ENCODE measurements at regions not wholly inside any gene's neighbourhood (a gene's known extent, or its start where the extent isn't known, plus 50 kb on each side); places are given as distances from the start of the nearest gene placed in this dataset.

DNA sequence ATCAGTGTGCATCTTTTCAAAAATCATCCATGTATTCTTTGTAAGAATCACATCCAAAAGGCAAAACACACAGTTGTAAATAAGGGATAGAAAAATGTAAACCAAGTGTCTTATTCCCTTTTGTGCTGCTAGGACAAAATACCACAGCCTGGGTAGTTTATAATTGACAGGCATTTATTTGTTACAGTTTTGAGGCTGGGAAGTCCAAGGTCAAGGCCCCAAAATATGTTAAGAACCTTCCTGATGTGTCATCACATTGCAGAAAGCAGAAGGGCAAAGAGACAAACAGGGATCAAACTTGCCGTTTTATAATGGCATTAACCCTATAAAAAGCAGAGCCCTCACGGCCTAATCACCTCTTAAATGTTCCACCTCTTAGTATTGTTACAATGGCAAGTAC lies 364.8 kb downstream of the MED10 start:
- in situ Hi-C loops (cut with HindIII; ENCODE audit: low pct_ligation_motif_present, low pct_unique_long_range_greater_than_20kb, low sequenced_read_pairs) = no loop called here
- no peak for DNase-seq

DNA sequence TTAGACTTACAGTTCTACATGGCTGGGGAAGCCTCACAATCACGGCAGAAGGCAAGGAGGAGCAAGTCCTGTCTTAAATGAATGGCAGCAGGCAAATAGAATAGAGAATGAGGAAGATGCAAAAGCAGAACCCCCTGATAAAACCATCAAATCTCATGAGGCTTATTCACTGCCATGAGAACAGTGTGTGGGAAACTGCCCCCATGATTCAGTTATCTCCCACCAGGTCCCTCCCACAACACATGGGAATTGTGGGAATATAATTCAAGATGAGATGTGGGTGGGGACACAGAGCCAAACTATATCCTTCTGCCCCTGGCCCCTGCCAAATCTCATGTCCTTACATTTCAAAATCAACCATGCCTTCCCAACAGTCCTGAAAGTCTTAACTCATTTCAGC lies 367.1 kb downstream of the MED10 start:
- in situ Hi-C loops (cut with HindIII; ENCODE audit: low pct_ligation_motif_present, low pct_unique_long_range_greater_than_20kb, low sequenced_read_pairs) = no loop called here
- no peak for DNase-seq

GRCh38 chr5:6006838-6007314 lies 371.5 kb downstream of the MED10 start:
- in situ Hi-C loops (cut with HindIII; ENCODE audit: low pct_ligation_motif_present, low pct_unique_long_range_greater_than_20kb, low sequenced_read_pairs) = no loop called here
- DNase-seq = no peak

- in situ Hi-C loops (cut with HindIII; ENCODE audit: low pct_ligation_motif_present, low pct_unique_long_range_greater_than_20kb, low sequenced_read_pairs) = no loop called here
- DNase-seq = no peak
Measured at GRCh38 chr5:6003040-6003825, 375.1 kb downstream of the MED10 start.

GRCh38 chr5:6000867-6001266 lies 377.5 kb downstream of the MED10 start:
- no peak for DNase-seq
- in situ Hi-C loops (cut with HindIII; ENCODE audit: low pct_ligation_motif_present, low pct_unique_long_range_greater_than_20kb, low sequenced_read_pairs) = no loop called here

DNA sequence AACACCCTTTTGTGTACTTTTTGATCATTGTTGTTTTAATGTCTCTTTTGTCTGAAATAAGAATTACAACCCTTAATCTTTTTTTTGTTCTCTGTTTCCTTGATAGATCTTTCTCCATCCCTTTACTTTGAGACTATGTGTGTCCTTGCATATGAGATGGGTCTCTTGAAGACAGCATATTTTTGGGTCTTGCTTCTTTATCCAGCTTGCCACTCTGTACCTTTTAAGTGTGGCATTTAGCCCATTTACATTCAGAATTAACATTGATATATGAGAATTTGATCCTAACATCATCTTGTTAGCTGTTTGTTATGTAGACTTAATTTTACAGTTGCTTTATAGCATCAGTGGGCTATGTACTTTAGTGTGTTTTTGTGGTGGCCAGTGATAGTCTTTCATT lies 382.5 kb downstream of the MED10 start:
- in situ Hi-C loops (cut with HindIII; ENCODE audit: low pct_ligation_motif_present, low pct_unique_long_range_greater_than_20kb, low sequenced_read_pairs) = no loop called here
- DNase-seq = no peak

GRCh38 chr5:5986492-5987178 lies 391.7 kb downstream of the MED10 start:
- no peak for DNase-seq

GRCh38 chr5:5985332-5985731 lies 393.0 kb downstream of the MED10 start:
- DNase-seq = no peak
- in situ Hi-C loops (cut with HindIII; ENCODE audit: low pct_ligation_motif_present, low pct_unique_long_range_greater_than_20kb, low sequenced_read_pairs) = no loop called here

More at GRCh38 chr5:5986492-5987178, 391.7 kb downstream of the MED10 start:
- in situ Hi-C loops (cut with HindIII; ENCODE audit: low pct_ligation_motif_present, low pct_unique_long_range_greater_than_20kb, low sequenced_read_pairs) = no loop called here

DNA sequence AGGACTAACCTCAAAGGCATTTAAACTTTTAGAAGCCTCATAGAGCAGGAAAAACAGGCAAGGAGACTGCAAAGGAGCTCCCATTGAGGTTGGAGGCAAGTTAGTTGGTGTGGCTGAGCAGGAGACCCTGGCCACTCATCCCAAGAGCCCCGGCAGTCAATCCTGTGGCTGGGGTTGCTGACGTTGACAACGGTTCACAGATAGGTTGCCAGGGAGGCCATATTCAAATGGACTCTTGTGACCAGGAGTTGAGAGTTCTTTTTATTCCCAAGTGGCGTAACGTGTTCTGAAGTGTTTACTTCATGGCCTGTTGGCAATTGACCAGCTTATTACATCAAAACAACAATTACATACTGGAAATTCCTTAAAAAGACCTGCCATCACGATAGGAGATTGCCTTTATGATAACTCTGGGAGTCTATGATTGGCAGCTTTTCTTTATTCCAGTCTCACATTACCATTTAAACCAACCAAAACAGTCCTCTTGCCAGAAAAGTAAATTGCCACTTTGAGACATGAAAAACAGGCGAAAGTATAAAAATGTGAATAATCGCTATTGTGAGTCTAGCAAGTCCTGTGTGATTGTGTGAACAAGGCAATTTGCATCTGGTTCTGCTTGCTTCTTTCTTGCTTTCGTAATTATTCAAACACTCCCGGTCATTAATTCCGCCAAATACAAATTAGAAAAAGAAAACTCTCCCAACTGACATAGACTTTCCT lies 394.9 kb downstream of the MED10 start:
- DNase-seq = no peak
- in situ Hi-C loops (cut with HindIII; ENCODE audit: low pct_ligation_motif_present, low pct_unique_long_range_greater_than_20kb, low sequenced_read_pairs) = no loop called here

DNA sequence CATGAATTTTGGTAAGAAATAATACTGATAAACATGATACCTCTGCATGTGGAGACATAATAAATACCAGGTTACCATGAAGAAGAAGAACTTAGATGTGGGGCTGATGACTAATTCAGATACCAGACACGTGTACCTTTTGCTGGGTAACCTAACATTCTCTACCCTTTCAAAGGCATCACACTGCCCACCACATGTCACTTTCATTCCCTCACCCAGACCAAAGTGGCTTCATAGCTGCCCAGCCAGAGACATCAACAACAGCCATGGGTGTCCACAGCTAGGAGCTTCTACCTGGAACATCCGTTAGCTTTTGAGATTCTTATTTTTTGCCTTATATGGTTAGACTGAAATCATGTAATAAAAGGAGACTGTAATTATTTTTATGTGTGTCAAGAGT lies 396.8 kb downstream of the MED10 start:
- no peak for DNase-seq
- in situ Hi-C loops (cut with HindIII; ENCODE audit: low pct_ligation_motif_present, low pct_unique_long_range_greater_than_20kb, low sequenced_read_pairs) = no loop called here

DNA sequence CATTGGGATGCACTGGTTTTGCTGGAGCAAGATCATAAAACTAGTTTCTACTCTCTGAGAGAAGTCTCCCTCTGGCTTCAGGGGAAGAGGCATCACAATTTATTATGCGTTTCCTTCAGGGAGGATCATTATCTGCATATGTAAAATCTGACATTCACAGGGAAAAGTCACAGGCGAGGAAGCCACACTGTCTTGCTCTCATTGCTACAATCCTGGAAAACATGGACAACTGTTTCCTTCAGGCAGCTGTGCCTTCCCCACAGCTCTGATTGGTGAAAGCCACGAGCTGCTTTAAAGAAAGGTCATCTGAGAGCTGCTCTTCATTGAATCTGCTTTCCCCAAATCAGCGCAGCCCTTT lies 397.8 kb downstream of the MED10 start:
- DNase-seq = no peak
- in situ Hi-C loops (cut with HindIII; ENCODE audit: low pct_ligation_motif_present, low pct_unique_long_range_greater_than_20kb, low sequenced_read_pairs) = no loop called here

DNA sequence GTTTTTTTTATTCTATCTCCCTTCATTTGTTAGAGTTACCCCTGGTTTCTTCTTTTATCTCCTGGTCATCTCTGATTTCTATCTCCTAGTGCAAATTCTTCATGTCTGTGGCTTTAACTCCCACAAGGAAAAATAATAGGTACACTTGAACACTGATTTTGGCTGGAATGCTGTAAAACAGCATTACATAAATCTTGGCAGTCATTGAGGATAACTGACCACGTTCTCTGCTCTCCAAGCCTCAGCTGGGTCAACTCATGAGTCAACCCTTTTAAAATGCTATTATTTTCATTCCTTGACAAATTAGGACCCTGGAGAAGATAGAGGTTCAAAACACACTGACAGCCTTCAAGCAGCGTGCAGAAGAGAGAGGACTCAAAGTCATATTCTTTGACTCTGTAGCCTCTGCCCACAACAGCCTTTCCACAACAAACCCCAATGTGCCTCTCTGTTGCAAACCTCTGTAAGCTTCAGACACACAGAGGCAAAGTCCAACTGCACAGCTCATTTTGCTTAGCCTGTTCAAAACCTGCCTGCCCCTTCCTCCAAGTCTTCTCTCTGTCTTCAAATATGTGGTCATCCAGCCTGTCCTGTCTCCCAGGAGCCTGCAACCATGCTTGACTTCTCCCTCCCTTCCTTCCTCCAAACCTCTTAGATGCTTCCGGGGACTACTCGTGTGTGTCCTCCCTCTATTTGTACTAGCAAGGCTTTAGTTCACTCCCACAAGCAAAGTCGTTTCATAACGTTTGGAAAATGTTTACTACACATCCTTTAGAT lies 398.4 kb downstream of the MED10 start:
- in situ Hi-C loops (cut with HindIII; ENCODE audit: low pct_ligation_motif_present, low pct_unique_long_range_greater_than_20kb, low sequenced_read_pairs) = no loop called here
- no peak for DNase-seq

GRCh38 chr5:5979377-5979760 lies 399.0 kb downstream of the MED10 start:
- no peak for DNase-seq
- in situ Hi-C loops (cut with HindIII; ENCODE audit: low pct_ligation_motif_present, low pct_unique_long_range_greater_than_20kb, low sequenced_read_pairs) = no loop called here

DNA sequence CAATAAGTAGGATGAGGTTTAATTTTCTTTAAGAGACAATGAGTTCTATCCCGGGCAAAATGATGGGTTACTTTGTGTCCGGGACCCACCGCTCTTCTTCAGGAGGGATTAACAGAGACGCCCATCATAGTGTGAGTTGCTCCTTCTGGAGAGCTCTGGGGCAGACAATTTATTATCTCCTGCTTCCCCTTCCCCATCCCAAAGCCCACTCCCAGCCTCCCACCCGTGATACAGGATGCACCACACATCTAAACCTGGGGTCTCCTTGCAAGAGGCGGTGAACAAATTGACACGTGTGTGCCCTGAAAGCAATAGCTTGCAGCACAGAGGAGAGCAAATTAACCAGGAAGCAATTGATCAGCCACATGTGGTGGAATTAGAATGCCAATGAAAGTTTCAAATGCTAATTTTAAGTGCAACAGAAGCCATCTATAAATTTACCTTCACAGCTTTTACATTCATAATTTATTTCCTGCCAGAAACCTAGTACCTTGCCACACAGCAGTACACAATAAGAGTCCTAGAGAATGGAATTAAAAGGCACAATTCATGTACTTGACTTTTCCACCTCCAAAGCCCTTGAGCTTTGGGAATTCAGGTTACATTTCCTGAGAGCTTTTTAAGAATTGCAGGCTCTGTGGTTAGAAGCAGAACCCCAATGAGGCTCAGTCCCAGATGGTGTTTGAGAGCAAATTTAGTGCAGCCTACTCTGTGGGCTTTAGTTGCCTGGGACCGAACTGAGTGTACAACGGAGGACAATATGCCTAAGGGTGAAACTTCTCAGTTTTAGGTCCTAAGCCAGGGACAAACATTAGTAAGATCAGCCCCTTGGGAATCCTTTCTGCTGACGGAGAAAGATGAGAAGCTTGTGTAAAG lies 399.6 kb downstream of the MED10 start:
- DNase-seq = no peak
- in situ Hi-C loops (cut with HindIII; ENCODE audit: low pct_ligation_motif_present, low pct_unique_long_range_greater_than_20kb, low sequenced_read_pairs) = no loop called here

DNA sequence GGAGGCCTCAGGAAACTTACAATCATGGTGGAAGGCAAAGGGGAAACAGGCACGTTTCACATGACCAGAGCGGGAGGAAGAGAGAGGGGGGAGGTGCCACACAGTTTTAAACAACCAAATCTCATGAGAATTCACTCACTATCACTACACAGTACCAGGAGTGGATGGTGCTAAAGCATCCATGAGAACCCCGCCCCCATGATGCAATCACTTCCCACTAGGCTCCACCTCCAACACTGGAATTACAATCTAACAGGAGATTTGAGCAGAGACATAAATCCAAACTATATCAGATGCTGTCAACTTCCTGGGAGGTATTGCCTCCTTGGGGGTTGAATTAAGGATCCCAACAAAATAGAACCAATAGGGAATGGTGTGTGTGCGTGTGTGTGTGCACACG lies 407.1 kb downstream of the MED10 start:
- no peak for DNase-seq
- in situ Hi-C loops (cut with HindIII; ENCODE audit: low pct_ligation_motif_present, low pct_unique_long_range_greater_than_20kb, low sequenced_read_pairs) = no loop called here

DNA sequence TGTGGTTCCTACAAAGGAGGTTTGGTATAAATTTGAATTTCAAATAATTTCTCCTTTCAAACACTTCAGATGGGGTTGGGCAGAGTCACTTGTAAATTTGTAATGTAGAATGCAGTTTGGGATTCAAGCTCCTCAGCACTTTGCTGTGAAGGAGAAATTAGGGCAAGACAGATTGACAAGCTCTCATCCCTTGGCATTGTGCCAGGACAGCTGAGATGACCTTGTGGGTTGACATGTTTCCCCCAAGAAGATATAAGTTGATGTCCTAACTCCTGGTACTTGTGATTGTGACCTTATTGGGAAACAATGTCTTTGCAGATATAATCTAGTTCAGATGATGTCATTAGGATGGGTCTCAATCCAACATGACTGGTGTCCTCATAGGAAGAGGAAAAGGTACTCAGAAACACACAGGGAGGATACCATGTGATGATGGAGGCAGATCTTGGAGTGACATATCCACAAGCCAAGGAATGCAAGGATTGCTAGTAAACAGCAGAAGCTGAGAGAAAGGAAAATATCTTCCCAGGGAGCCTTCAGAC lies 408.3 kb downstream of the MED10 start:
- DNase-seq = no peak
- in situ Hi-C loops (cut with HindIII; ENCODE audit: low pct_ligation_motif_present, low pct_unique_long_range_greater_than_20kb, low sequenced_read_pairs) = no loop called here

DNA sequence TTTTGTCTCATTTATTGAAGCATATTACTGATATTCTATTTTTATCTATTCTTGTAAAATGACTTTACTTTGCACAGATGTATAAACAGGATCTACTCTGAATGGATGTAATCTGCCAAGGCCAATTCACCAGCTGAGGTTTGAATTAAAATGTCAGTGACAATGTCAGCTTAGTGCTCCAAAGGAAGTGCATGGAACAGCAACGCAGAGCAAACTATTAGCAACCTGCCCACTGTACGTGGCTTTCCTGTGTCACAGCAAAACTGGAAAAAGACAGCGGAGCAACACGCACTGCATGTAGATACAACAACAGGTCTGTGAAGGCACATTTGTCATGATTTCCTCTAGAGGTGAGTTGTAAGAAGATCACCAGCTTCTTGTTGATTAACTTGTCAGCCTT lies 409.4 kb downstream of the MED10 start:
- no peak for DNase-seq
- in situ Hi-C loops (cut with HindIII; ENCODE audit: low pct_ligation_motif_present, low pct_unique_long_range_greater_than_20kb, low sequenced_read_pairs) = no loop called here

DNA sequence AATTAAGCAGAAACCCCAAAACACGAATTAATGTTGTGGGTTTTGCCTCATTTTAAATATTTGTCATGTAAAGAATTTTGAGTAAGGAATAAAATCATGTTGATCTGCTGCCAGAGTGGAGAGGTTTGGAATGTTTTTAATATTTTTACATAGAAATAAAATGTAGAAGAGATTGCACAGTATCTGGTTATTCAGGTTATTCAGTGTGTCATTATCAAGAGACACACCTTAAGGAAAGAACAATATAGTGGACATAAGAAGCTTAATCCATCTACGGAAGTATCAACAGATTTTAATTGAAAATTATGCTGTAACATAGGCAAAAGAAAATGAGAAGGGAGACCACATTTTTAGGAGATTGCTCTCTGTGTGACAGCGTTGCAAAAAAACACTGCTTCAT lies 410.4 kb downstream of the MED10 start:
- in situ Hi-C loops (cut with HindIII; ENCODE audit: low pct_ligation_motif_present, low pct_unique_long_range_greater_than_20kb, low sequenced_read_pairs) = no loop called here
- no peak for DNase-seq
